GM23338 (cell line): ENCODE measurements at regions not wholly inside any gene's neighbourhood (a gene's known extent, or its start where the extent isn't known, plus 50 kb on each side); places are given as distances from the start of the nearest gene placed in this dataset.
"Not testable (repeated sequence)": the region's sequence is repeated elsewhere in the genome, so short reads cannot be mapped to it uniquely, and the experiment has no call there.

Experiments used
- ATAC-seq: fragments of 200-7000 bp; cut with Tn5 transposase; 3 replicates; pipeline ENCODE4 v1.9.1; 2020
- DNase-seq: peaks from one replicate; pipeline ENCODE4 v3.0.0-alpha.2; 2015; ENCODE audit warnings: low spot score
- H2AFZ ChIP-seq: fragments of 200-600 bp; sonication (generic); 2 replicates; pipeline ENCODE4 v1.8.0; 2016; ENCODE audit warnings: antibody characterized with exemption, mild to moderate bottlenecking, moderate library complexity
- H3F3A ChIP-seq: fragments of 200-600 bp; sonication (generic); replicated peaks from 2 replicates; pipeline ENCODE4 v1.8.0; 2017; ENCODE audit warnings: antibody characterized with exemption, mixed run types, low read depth
- H3K27ac ChIP-seq: fragments of 200-600 bp; sonication (generic); 2 replicates; pipeline ENCODE4 v1.6.1; 2016; ENCODE audit warnings: low read depth
- H3K27me3 ChIP-seq: fragments of 200-600 bp; sonication (generic); 2 replicates; pipeline ENCODE4 v1.8.0; 2016; ENCODE audit warnings: mild to moderate bottlenecking, mixed run types, moderate library complexity; ENCODE audit not compliant: insufficient read depth
- H3K36me3 ChIP-seq: fragments of 200-600 bp; sonication (generic); 2 replicates; pipeline ENCODE4 v1.8.0; 2016; ENCODE audit warnings: mild to moderate bottlenecking; ENCODE audit not compliant: insufficient read depth
- H3K4me1 ChIP-seq: fragments of 200-600 bp; sonication (generic); 2 replicates; pipeline ENCODE4 v1.8.0; 2016; ENCODE audit warnings: mild to moderate bottlenecking, moderate library complexity; ENCODE audit not compliant: insufficient read depth
- H3K4me2 ChIP-seq: fragments of 200-600 bp; sonication (generic); 2 replicates; pipeline ENCODE4 v1.7.1; 2017; ENCODE audit warnings: mixed run types
- H3K4me3 ChIP-seq: fragments of 200-600 bp; sonication (generic); 2 replicates; pipeline ENCODE4 v1.6.1; 2016; ENCODE audit warnings: mixed run types
- H3K79me2 ChIP-seq: fragments of 200-600 bp; sonication (generic); replicated peaks from 2 replicates; pipeline ENCODE4 v1.8.0; 2017; ENCODE audit warnings: mild to moderate bottlenecking; ENCODE audit not compliant: insufficient read depth
- H3K9me2 ChIP-seq: fragments of 200-600 bp; sonication (generic); 2 replicates; pipeline ENCODE4 v1.8.0; 2017; ENCODE audit not compliant: insufficient read depth
- H4K20me1 ChIP-seq: fragments of 200-600 bp; sonication (generic); replicated peaks from 2 replicates; pipeline ENCODE4 v1.8.0; 2017; ENCODE audit warnings: mild to moderate bottlenecking; ENCODE audit not compliant: insufficient read depth
- H3K27ac Mint-ChIP-seq: 2 replicates; pipeline ENCODE4 v1.8.0; 2020; ENCODE audit warnings: inconsistent platforms, mild to moderate bottlenecking, moderate library complexity, mixed read lengths
- H3K27me3 Mint-ChIP-seq: 3 replicates; pipeline ENCODE4 v1.8.0; 2022; ENCODE audit warnings: low read depth, mild to moderate bottlenecking, moderate library complexity, mixed read lengths, inconsistent platforms; ENCODE audit not compliant: insufficient read depth, poor library complexity
- H3K36me3 Mint-ChIP-seq: 3 replicates; pipeline ENCODE4 v1.8.0; 2021; ENCODE audit warnings: low read depth, mild to moderate bottlenecking, inconsistent platforms, moderate library complexity, mixed read lengths
- H3K4me1 Mint-ChIP-seq: 3 replicates; pipeline ENCODE4 v1.8.0; 2020; ENCODE audit warnings: mild to moderate bottlenecking, inconsistent platforms, mixed read lengths
- H3K4me3 Mint-ChIP-seq: 3 replicates; pipeline ENCODE4 v1.8.0; 2021; ENCODE audit warnings: moderate library complexity, mild to moderate bottlenecking, inconsistent platforms, mixed read lengths
- H3K9me3 Mint-ChIP-seq: 3 replicates; pipeline ENCODE4 v1.8.0; 2020; ENCODE audit warnings: moderate library complexity, mild to moderate bottlenecking, inconsistent platforms, mixed read lengths
- JUNB ChIP-seq: IDR thresholded peaks from one replicate; pipeline ENCODE4 v1.6.1; 2016; ENCODE audit warnings: antibody characterized with exemption; ENCODE audit not compliant: unreplicated experiment
- NANOG ChIP-seq: IDR thresholded peaks from 2 replicates; pipeline ENCODE4 v1.6.1; 2016; ENCODE audit warnings: antibody characterized with exemption, borderline replicate concordance
- ZNF114 ChIP-seq: fragments of 250-450 bp; sonication (Bioruptor Pico); IDR thresholded peaks from 2 replicates; pipeline ENCODE4 v1.5.0; 2020; ENCODE audit warnings: mild to moderate bottlenecking, moderate library complexity
- TF ChIP-seq, protein P1 (sequence below), 2 experiments: fragments of 200-600 bp in 1 of 2; sonication (generic) in 1 of 2; conservative IDR thresholded peaks; 2 replicates each; pipeline versions ENCODE4 v1.5.1 to v1.6.1; 2016 to 2017; ENCODE audit warnings: antibody characterized with exemption in 2 of 2, low read depth in 2 of 2, mild to moderate bottlenecking in 2 of 2, moderate library complexity in 1 of 2
- TF ChIP-seq, protein P2 (sequence below): IDR thresholded peaks from one replicate; pipeline ENCODE4 v1.6.1; 2018; ENCODE audit warnings: antibody characterized with exemption; ENCODE audit not compliant: unreplicated experiment
- TF ChIP-seq, protein P3 (sequence below): IDR thresholded peaks from 2 replicates; pipeline ENCODE4 v1.6.1; 2016; ENCODE audit warnings: antibody characterized with exemption

DNA sequence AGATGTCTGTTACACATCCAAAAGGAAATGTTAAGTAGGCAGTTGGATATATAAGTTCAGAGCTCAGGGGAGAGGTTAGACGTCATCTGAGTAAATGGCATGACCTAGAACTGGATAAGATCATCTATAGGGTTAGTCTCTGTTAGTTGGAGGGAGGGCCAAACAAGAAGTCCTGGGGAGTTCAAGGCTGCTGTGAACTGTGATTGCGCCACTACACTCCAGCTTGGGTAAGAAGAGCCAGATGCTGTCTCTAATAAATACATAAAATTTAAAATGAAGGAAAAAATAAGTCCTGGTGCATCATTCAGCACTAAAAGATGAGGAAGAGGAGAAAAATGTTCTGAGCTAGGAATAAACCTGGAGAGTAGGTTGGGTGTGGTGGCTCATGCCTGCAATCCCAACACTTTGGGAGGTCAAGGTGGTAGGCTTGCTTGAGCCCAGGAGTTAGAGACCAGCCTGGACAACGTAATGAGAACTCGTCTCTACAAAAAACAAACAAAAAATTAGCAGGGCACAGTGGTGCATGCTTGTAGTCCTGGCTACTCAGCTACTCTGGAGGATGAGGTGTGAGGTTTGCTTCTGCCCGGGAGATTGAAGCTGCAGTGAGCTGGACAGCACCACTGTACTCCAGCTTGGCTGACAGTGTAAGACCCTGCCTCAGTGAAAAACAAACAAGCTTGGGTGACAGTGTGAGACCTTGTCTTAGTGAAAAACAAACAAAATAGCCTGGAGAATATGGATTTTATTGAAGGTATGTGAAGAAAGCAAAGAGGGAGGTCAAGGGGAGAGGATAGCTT lies 123.6 kb downstream of the ACTBL2 start:
- H3K9me2 ChIP-seq, result peaks cover 6% of the 10 kb centered on the region; the same call in 1 of the 2 replicates
- no peak overlapping the region; the same call in 1 of the 2 replicates for H2AFZ ChIP-seq
- no peak overlapping the region for H3K4me3 ChIP-seq
- no peaks in the 10 kb centered on the region for H3K36me3 ChIP-seq
- Mint-ChIP-seq H3K27me3 (peaks cover 5% of the 10 kb centered on the region), H3K4me1 (peaks cover 4% of the 10 kb centered on the region; the same call in 2 of the 3 replicates), H3K36me3 (no peaks in the 10 kb centered on the region), H3K4me3 (no peak overlapping the region), H3K27ac (no peak overlapping the region), H3K9me3 (0 out of 3 replicates have a peak, but pooled peaks cover 4% of the 10 kb centered on the region)
- no peak for DNase-seq
- H4K20me1 ChIP-seq, result no peaks in the 10 kb centered on the region
- no peak overlapping the region for H3K27ac ChIP-seq
- no peak for ATAC-seq
- no peaks in the 10 kb centered on the region for H3K27me3 ChIP-seq
- H3F3A ChIP-seq, result no peaks in the 10 kb centered on the region
- H3K4me2 ChIP-seq, result no peak overlapping the region
- no peaks in the 10 kb centered on the region for H3K4me1 ChIP-seq
- no peaks in the 10 kb centered on the region for H3K79me2 ChIP-seq
- no peak for TF ChIP-seq NANOG
- TF ChIP-seq, protein P1, sequence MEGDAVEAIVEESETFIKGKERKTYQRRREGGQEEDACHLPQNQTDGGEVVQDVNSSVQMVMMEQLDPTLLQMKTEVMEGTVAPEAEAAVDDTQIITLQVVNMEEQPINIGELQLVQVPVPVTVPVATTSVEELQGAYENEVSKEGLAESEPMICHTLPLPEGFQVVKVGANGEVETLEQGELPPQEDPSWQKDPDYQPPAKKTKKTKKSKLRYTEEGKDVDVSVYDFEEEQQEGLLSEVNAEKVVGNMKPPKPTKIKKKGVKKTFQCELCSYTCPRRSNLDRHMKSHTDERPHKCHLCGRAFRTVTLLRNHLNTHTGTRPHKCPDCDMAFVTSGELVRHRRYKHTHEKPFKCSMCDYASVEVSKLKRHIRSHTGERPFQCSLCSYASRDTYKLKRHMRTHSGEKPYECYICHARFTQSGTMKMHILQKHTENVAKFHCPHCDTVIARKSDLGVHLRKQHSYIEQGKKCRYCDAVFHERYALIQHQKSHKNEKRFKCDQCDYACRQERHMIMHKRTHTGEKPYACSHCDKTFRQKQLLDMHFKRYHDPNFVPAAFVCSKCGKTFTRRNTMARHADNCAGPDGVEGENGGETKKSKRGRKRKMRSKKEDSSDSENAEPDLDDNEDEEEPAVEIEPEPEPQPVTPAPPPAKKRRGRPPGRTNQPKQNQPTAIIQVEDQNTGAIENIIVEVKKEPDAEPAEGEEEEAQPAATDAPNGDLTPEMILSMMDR (conservative IDR thresholded peaks at IDR 0.05; ENCODE audit: low read depth in 2 of 2), result no peak
- TF ChIP-seq, protein P2, sequence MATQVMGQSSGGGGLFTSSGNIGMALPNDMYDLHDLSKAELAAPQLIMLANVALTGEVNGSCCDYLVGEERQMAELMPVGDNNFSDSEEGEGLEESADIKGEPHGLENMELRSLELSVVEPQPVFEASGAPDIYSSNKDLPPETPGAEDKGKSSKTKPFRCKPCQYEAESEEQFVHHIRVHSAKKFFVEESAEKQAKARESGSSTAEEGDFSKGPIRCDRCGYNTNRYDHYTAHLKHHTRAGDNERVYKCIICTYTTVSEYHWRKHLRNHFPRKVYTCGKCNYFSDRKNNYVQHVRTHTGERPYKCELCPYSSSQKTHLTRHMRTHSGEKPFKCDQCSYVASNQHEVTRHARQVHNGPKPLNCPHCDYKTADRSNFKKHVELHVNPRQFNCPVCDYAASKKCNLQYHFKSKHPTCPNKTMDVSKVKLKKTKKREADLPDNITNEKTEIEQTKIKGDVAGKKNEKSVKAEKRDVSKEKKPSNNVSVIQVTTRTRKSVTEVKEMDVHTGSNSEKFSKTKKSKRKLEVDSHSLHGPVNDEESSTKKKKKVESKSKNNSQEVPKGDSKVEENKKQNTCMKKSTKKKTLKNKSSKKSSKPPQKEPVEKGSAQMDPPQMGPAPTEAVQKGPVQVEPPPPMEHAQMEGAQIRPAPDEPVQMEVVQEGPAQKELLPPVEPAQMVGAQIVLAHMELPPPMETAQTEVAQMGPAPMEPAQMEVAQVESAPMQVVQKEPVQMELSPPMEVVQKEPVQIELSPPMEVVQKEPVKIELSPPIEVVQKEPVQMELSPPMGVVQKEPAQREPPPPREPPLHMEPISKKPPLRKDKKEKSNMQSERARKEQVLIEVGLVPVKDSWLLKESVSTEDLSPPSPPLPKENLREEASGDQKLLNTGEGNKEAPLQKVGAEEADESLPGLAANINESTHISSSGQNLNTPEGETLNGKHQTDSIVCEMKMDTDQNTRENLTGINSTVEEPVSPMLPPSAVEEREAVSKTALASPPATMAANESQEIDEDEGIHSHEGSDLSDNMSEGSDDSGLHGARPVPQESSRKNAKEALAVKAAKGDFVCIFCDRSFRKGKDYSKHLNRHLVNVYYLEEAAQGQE, result peak; percentile 14

DNA sequence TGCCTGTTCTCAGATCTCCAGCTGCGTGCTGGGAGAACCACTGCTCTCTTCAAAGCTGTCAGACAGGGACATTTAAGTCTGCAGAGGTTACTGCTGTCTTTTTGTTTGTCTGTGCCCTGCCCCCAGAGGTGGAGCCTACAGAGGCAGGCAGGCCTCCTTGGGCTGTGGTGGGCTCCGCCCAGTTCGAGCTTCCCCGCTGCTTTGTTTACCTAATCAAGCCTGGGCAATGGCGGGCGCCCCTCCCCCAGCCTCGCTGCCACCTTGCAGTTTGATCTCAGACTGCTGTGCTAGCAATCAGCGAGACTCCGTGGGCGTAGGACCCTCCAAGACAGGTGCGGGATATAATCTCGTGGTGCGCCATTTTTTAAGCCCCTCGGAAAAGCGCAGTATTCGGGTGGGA lies 125.8 kb downstream of the ACTBL2 start:
- H3K4me3 ChIP-seq, H3K4me1 Mint-ChIP-seq, H3K79me2 ChIP-seq, H3K27me3 ChIP-seq, H3K9me2 ChIP-seq, H3K4me3 Mint-ChIP-seq, H3K4me2 ChIP-seq, H3K27me3 Mint-ChIP-seq, H3F3A ChIP-seq, H3K27ac ChIP-seq, H3K4me1 ChIP-seq, DNase-seq, ATAC-seq, H4K20me1 ChIP-seq, H3K9me3 Mint-ChIP-seq, H2AFZ ChIP-seq, H3K36me3 Mint-ChIP-seq, H3K27ac Mint-ChIP-seq, H3K36me3 ChIP-seq: not testable (repeated sequence)

DNA sequence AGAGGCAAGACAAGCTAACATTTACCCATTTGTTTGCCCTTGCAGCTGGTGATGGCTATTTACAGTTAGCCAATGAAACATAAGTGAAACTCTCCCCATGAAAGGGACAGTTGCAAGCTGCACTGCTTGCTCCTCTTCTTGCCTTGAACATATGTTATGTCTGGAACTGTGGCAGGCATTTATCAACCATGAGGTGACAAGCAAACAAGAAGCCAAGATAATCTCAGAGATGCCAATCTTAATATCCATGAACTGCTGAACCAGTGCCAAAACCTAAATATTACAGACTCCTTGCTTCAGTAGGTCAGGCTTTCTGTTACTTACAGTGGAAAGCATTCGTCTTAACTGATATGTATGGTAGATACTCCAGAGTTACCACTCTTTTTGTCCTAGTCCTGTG lies 133.4 kb downstream of the ACTBL2 start:
- ATAC-seq (no peak), DNase-seq (no peak)
- no peak overlapping the region for H3K4me3 Mint-ChIP-seq
- Histone ChIP-seq H3K36me3 (no peaks in the 10 kb centered on the region), H3K4me1 (no peaks in the 10 kb centered on the region), H3K27ac (no peak overlapping the region), H2AFZ (0 out of 2 replicates have a peak overlapping the region, but pooled peaks have one; percentile 59), H3F3A (no peaks in the 10 kb centered on the region), H3K9me2 (peaks cover 4% of the 10 kb centered on the region; the same call in 1 of the 2 replicates), H3K27me3 (no peaks in the 10 kb centered on the region), H3K4me3 (no peak overlapping the region), H3K79me2 (no peaks in the 10 kb centered on the region), H3K4me2 (no peak overlapping the region), H4K20me1 (no peaks in the 10 kb centered on the region)
- no peaks in the 10 kb centered on the region for H3K36me3 Mint-ChIP-seq
- TF ChIP-seq NANOG (no peak), ZNF114 (no peak), JUNB (no peak)
- TF ChIP-seq, protein P3, sequence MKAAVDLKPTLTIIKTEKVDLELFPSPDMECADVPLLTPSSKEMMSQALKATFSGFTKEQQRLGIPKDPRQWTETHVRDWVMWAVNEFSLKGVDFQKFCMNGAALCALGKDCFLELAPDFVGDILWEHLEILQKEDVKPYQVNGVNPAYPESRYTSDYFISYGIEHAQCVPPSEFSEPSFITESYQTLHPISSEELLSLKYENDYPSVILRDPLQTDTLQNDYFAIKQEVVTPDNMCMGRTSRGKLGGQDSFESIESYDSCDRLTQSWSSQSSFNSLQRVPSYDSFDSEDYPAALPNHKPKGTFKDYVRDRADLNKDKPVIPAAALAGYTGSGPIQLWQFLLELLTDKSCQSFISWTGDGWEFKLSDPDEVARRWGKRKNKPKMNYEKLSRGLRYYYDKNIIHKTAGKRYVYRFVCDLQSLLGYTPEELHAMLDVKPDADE, result no peak
- TF ChIP-seq, protein P1 (conservative IDR thresholded peaks at IDR 0.05; ENCODE audit: low read depth in 2 of 2), result no peak
- H3K9me3 Mint-ChIP-seq, result no peaks in the 10 kb centered on the region; the same call in 2 of the 3 replicates
- H3K4me1 Mint-ChIP-seq, result no peaks in the 10 kb centered on the region
- H3K27ac Mint-ChIP-seq, result no peak overlapping the region
- peaks cover 4% of the 10 kb centered on the region for H3K27me3 Mint-ChIP-seq
